IPS DF 6.9 (cell line): ENCODE measurements at regions not wholly inside any gene's neighbourhood (a gene's known extent, or its start where the extent isn't known, plus 50 kb on each side); places are given as distances from the start of the nearest gene placed in this dataset.

Source experiments
- DNase-seq: peaks from one replicate; pipeline ENCODE4 v3.0.0-alpha.2; 2013; ENCODE audit warnings: low read depth, low spot score
- H3K27ac ChIP-seq: one replicate; pipeline ENCODE4 v1.5.1; 2013; ENCODE audit warnings: low read length, control low read depth
- H3K27me3 ChIP-seq: 2 replicates; pipeline ENCODE4 v1.6.1; 2013; ENCODE audit warnings: mild to moderate bottlenecking, low read length; ENCODE audit not compliant: control insufficient read depth, insufficient read depth
- H3K36me3 ChIP-seq: 2 replicates; pipeline ENCODE4 v1.6.1; 2013; ENCODE audit warnings: low read length; ENCODE audit not compliant: control insufficient read depth, insufficient read depth
- H3K4me1 ChIP-seq: 2 replicates; pipeline ENCODE4 v1.6.1; 2013; ENCODE audit warnings: low read length; ENCODE audit not compliant: control insufficient read depth, insufficient read depth
- H3K4me3 ChIP-seq: 2 replicates; pipeline ENCODE4 v1.5.1; 2013; ENCODE audit warnings: mild to moderate bottlenecking, low read length
- H3K9me3 ChIP-seq: 2 replicates; pipeline ENCODE4 v1.6.1; 2013; ENCODE audit warnings: low read length, inconsistent platforms; ENCODE audit not compliant: control insufficient read depth, insufficient read depth
- WGBS: extraction: QIAGEN DNeasy Blood & Tissue Kit; methylation state at CpG from one replicate; pipeline ENCODE4 v1.1.7; 2013; ENCODE audit warnings: mixed read lengths, missing lambda C conversion rate; ENCODE audit not compliant: insufficient read length, insufficient coverage; 5-methylcytosine and 5-hydroxymethylcytosine counted together

GRCh38 chr2:111654829-111655228 is 229.2 kb downstream of the ANAPC1 start:
- Histone ChIP-seq H3K4me3 (no peak overlapping the region), H3K36me3 (no peaks in the 10 kb centered on the region), H3K9me3 (no peaks in the 10 kb centered on the region), H3K27me3 (no peaks in the 10 kb centered on the region), H3K27ac (no peak overlapping the region), H3K4me1 (peaks cover 4% of the 10 kb centered on the region; the same call in 1 of the 2 replicates)
- no CpG with 5 or more reads among the region's 5 CpGs for WGBS
- DNase-seq, result no peak

- H3K36me3 ChIP-seq, result no peaks in the 10 kb centered on the region
- no peaks in the 10 kb centered on the region for H3K9me3 ChIP-seq
- H3K27ac ChIP-seq, result no peak overlapping the region
- WGBS, result no CpG with 5 or more reads among the region's 9 CpGs
- no peak for DNase-seq
- H3K4me1 ChIP-seq, result peaks cover 5% of the 10 kb centered on the region; the same call in 1 of the 2 replicates
- H3K27me3 ChIP-seq, result no peaks in the 10 kb centered on the region
- H3K4me3 ChIP-seq, result no peak overlapping the region
These were observed 227.6 kb downstream of the ANAPC1 start for GRCh38 chr2:111656436-111656835.

GRCh38 chr2:111656894-111657293 is 227.1 kb downstream of the ANAPC1 start:
- Histone ChIP-seq H3K4me1 (peaks cover 5% of the 10 kb centered on the region; the same call in 1 of the 2 replicates), H3K27me3 (no peaks in the 10 kb centered on the region), H3K36me3 (no peaks in the 10 kb centered on the region), H3K27ac (no peak overlapping the region), H3K4me3 (no peak overlapping the region), H3K9me3 (no peaks in the 10 kb centered on the region)
- no CpG with 5 or more reads among the region's 11 CpGs for WGBS
- DNase-seq, result no peak

GRCh38 chr2:111657351-111657975 is 226.5 kb downstream of the ANAPC1 start:
- no peaks in the 10 kb centered on the region for H3K9me3 ChIP-seq
- WGBS, result no CpG with 5 or more reads among the region's 8 CpGs
- H3K27ac ChIP-seq, result no peak overlapping the region

GRCh38 chr2:111659361-111660333 is 224.3 kb downstream of the ANAPC1 start:
- H3K4me3 ChIP-seq, result no peak overlapping the region
- WGBS, result no CpG with 5 or more reads among the region's 13 CpGs
- H3K27ac ChIP-seq, result no peak overlapping the region
- peak; percentile 16 for DNase-seq
- H3K4me1 ChIP-seq, result peaks cover 5% of the 10 kb centered on the region; the same call in 1 of the 2 replicates
- no peaks in the 10 kb centered on the region for H3K36me3 ChIP-seq
- no peaks in the 10 kb centered on the region for H3K9me3 ChIP-seq
- H3K27me3 ChIP-seq, result no peaks in the 10 kb centered on the region

More at GRCh38 chr2:111657351-111657975, 226.5 kb downstream of the ANAPC1 start:
- Histone ChIP-seq H3K4me3 (no peak overlapping the region), H3K4me1 (peaks cover 5% of the 10 kb centered on the region; the same call in 1 of the 2 replicates), H3K27me3 (no peaks in the 10 kb centered on the region), H3K36me3 (no peaks in the 10 kb centered on the region)
- no peak for DNase-seq

GRCh38 chr2:111660811-111661210 is 223.2 kb downstream of the ANAPC1 start:
- no peak for DNase-seq
- no peak overlapping the region for H3K27ac ChIP-seq
- no peaks in the 10 kb centered on the region for H3K36me3 ChIP-seq
- WGBS, result 100% methylated on average over 2 of the region's 5 CpGs
- H3K4me1 ChIP-seq, result peaks cover 5% of the 10 kb centered on the region; the same call in 1 of the 2 replicates
- H3K27me3 ChIP-seq, result no peaks in the 10 kb centered on the region
- no peaks in the 10 kb centered on the region for H3K9me3 ChIP-seq
- H3K4me3 ChIP-seq, result no peak overlapping the region

- Histone ChIP-seq H3K36me3 (no peaks in the 10 kb centered on the region), H3K4me3 (no peak overlapping the region), H3K4me1 (peaks cover 5% of the 10 kb centered on the region; the same call in 1 of the 2 replicates), H3K9me3 (no peaks in the 10 kb centered on the region), H3K27ac (no peak overlapping the region), H3K27me3 (no peaks in the 10 kb centered on the region)
- no CpG with 5 or more reads among the region's 7 CpGs for WGBS
- DNase-seq, result no peak
These were observed 222.6 kb downstream of the ANAPC1 start for GRCh38 chr2:111661286-111661940.

GRCh38 chr2:111662039-111662770 is 221.8 kb downstream of the ANAPC1 start:
- Histone ChIP-seq H3K27me3 (no peaks in the 10 kb centered on the region), H3K27ac (no peak overlapping the region), H3K4me1 (peaks cover 5% of the 10 kb centered on the region; the same call in 1 of the 2 replicates), H3K9me3 (no peaks in the 10 kb centered on the region), H3K4me3 (no peak overlapping the region), H3K36me3 (no peaks in the 10 kb centered on the region)
- no CpG with 5 or more reads among the region's 6 CpGs for WGBS
- DNase-seq, result no peak

GRCh38 chr2:111662771-111663470 is 221.1 kb downstream of the ANAPC1 start:
- no peaks in the 10 kb centered on the region for H3K9me3 ChIP-seq
- no peaks in the 10 kb centered on the region for H3K36me3 ChIP-seq
- peaks cover 5% of the 10 kb centered on the region; the same call in 1 of the 2 replicates for H3K4me1 ChIP-seq
- DNase-seq, result no peak
- H3K4me3 ChIP-seq, result no peak overlapping the region
- no peak overlapping the region for H3K27ac ChIP-seq
- WGBS, result no CpG with 5 or more reads among the region's 7 CpGs
- H3K27me3 ChIP-seq, result no peaks in the 10 kb centered on the region
